HEK293T (cell line): ENCODE measurements at regions not wholly inside any gene's neighbourhood (a gene's known extent, or its start where the extent isn't known, plus 50 kb on each side); places are given as distances from the start of the nearest gene placed in this dataset.
"Not testable (repeated sequence)": the region's sequence is repeated elsewhere in the genome, so short reads cannot be mapped to it uniquely, and the experiment has no call there.

Experiments
- BHLHE40 ChIP-seq: fragments of 450-650 bp; IDR thresholded peaks from 2 replicates; pipeline ENCODE4 v1.6.1; 2016; ENCODE audit warnings: mild to moderate bottlenecking, moderate library complexity, borderline replicate concordance
- FOXK2 ChIP-seq: fragments of 450-650 bp; IDR thresholded peaks from 2 replicates; pipeline ENCODE4 v1.6.1; 2016; ENCODE audit warnings: mild to moderate bottlenecking
- FOXM1 ChIP-seq: fragments of 450-650 bp; IDR thresholded peaks from 2 replicates; pipeline ENCODE4 v1.6.1; 2017; ENCODE audit warnings: mild to moderate bottlenecking, borderline replicate concordance
- LEF1 ChIP-seq: fragments of 450-650 bp; IDR thresholded peaks from 2 replicates; pipeline ENCODE4 v1.6.1; 2017; ENCODE audit warnings: mild to moderate bottlenecking, borderline replicate concordance
- PKNOX1 ChIP-seq: fragments of 450-650 bp; IDR thresholded peaks from 2 replicates; pipeline ENCODE4 v1.6.1; 2016
- SP1 ChIP-seq: fragments of 450-650 bp; IDR thresholded peaks from 2 replicates; pipeline ENCODE4 v1.6.1; 2017
- SUZ12 ChIP-seq: fragments of 450-650 bp; IDR thresholded peaks from 2 replicates; pipeline ENCODE4 v1.6.1; 2016; ENCODE audit warnings: mild to moderate bottlenecking
- ZNF384 ChIP-seq: fragments of 450-650 bp; IDR thresholded peaks from 2 replicates; pipeline ENCODE4 v1.6.1; 2016

GRCh38 chr6:113254194-113254593, 603.0 kb upstream of the MARCKS start:
- not testable (repeated sequence) for TF ChIP-seq SP1, PKNOX1, SUZ12, BHLHE40, LEF1, ZNF384, FOXK2, FOXM1
